ENCODE measurements at regions not wholly inside any gene's neighbourhood (a gene's known extent, or its start where the extent isn't known, plus 50 kb on each side); places are given as distances from the start of the nearest gene placed in this dataset.

- no peak overlapping the region for H3K4me3 ChIP-seq (ENCODE audit: extremely low read depth, insufficient read depth, low read length, poor library complexity, severe bottlenecking)
- 83 to 88% methylated on average over 11 to 15 of the region's 16 CpGs for WGBS, 2 experiments (ENCODE audit: insufficient coverage in 2 of 2)
- H3K27ac ChIP-seq (ENCODE audit: low read depth, low read length, severe bottlenecking): no peak overlapping the region
- H3K4me1 ChIP-seq (ENCODE audit: control insufficient read depth, insufficient read depth, low read length, poor library complexity, severe bottlenecking): no peaks in the 10 kb centered on the region
- no peaks in the 10 kb centered on the region for H3K36me3 ChIP-seq (ENCODE audit: control insufficient read depth, insufficient read depth, low read length)
- no peaks in the 10 kb centered on the region for H3K9me3 ChIP-seq (ENCODE audit: control insufficient read depth, low read length)
Measured at GRCh38 chr2:219769090-219769910, 141.9 kb downstream of the SLC4A3 start.

DNA sequence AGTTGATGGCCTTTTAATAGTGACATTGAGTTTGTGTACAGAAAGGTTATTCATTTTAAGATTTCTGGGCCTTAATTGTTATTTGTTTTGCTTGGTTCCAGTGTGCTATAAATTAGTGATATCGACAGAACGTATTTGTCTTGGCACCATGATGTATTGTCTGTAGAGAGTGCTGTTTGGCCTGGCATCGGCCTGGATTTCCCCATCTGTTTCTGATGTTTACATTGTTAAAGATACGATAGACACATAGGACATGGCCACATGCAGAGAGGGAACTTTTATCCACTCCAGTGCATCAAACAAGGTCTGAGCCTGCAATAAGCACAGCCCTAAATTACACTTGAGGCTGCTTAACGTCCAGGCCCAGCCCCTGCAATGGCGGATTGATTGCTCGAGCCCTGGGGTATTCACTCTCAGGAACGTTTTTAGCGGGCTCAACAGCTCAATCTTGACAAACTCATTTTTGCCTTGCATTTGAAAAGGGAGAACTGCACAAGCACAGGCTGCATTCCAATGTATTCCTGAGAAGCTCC is 144.7 kb downstream of the SLC4A3 start:
- Histone ChIP-seq H3K4me3 (ENCODE audit: extremely low read depth, insufficient read depth, low read length, poor library complexity, severe bottlenecking) (no peak overlapping the region), H3K36me3 (ENCODE audit: control insufficient read depth, insufficient read depth, low read length) (no peaks in the 10 kb centered on the region), H3K9me3 (ENCODE audit: control insufficient read depth, low read length) (no peaks in the 10 kb centered on the region), H3K27ac (ENCODE audit: low read depth, low read length, severe bottlenecking) (peak overlapping the region; percentile 16), H3K4me1 (ENCODE audit: control insufficient read depth, insufficient read depth, low read length, poor library complexity, severe bottlenecking) (no peaks in the 10 kb centered on the region)
- 88 to 93% methylated on average over 8 to 9 of the region's 9 CpGs for WGBS, 2 experiments (ENCODE audit: insufficient coverage in 2 of 2)

DNA sequence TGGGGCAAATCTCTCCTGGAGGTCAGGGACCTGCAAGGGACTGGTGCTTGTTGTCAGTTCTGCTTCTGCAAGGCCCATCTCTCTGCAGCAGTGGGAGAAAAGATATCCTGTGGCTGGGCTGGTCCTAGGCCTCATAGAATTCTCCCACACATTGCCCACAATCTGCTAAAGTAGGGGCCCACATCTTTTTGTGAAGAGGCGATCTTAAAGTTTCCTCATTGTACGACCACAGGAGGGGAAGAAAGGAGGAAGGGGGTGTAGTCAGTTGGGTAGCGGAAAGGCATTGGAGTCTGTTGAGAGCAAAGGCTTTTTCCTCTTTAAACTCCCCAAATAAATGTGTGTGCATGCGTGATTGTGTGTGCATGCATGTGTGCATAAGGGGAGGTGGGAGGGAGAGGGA is 145.3 kb downstream of the SLC4A3 start:
- Histone ChIP-seq H3K4me1 (ENCODE audit: control insufficient read depth, insufficient read depth, low read length, poor library complexity, severe bottlenecking) (no peaks in the 10 kb centered on the region), H3K27ac (ENCODE audit: low read depth, low read length, severe bottlenecking) (peak overlapping the region; percentile 16), H3K36me3 (ENCODE audit: control insufficient read depth, insufficient read depth, low read length) (no peaks in the 10 kb centered on the region), H3K4me3 (ENCODE audit: extremely low read depth, insufficient read depth, low read length, poor library complexity, severe bottlenecking) (no peak overlapping the region), H3K9me3 (ENCODE audit: control insufficient read depth, low read length) (no peaks in the 10 kb centered on the region)
- 88 to 100% methylated on average over 1 to 3 of the region's 4 CpGs for WGBS, 2 experiments (ENCODE audit: insufficient coverage in 2 of 2)

- Histone ChIP-seq H3K36me3 (ENCODE audit: control insufficient read depth, insufficient read depth, low read length) (no peaks in the 10 kb centered on the region), H3K27ac (ENCODE audit: low read depth, low read length, severe bottlenecking) (no peak overlapping the region), H3K4me1 (ENCODE audit: control insufficient read depth, insufficient read depth, low read length, poor library complexity, severe bottlenecking) (no peaks in the 10 kb centered on the region), H3K4me3 (ENCODE audit: extremely low read depth, insufficient read depth, low read length, poor library complexity, severe bottlenecking) (no peak overlapping the region), H3K9me3 (ENCODE audit: control insufficient read depth, low read length) (no peaks in the 10 kb centered on the region)
- 83 to 89% methylated on average over 3 to 5 of the region's 5 CpGs for WGBS, 2 experiments (ENCODE audit: insufficient coverage in 2 of 2)
Measured at GRCh38 chr2:219775506-219775905, 148.1 kb downstream of the SLC4A3 start.

DNA sequence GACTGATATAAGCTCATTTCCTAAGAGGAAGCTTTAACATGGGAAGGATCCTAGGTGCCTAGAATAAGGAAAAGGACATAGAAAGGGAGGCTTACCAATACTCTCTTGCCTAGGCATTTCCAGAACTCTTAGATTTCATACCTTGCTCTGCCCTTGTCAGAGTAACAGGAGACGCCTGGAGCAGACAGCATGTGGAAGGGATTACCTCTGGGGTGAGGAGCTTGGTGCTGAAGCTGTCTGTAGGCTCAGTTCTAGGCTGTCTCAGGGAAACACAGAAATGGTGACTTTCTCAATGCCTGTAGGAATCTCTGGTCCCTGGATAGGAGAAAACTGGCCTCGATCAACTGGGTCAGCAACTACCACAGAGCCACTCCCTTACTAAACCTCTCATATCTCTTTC is 150.0 kb downstream of the SLC4A3 start:
- 67% methylated on average over 1 of the region's 2 CpGs; no CpG with 5 or more reads in 1 of the 2 experiments for WGBS, 2 experiments (ENCODE audit: insufficient coverage in 2 of 2)
- H3K4me3 ChIP-seq (ENCODE audit: extremely low read depth, insufficient read depth, low read length, poor library complexity, severe bottlenecking): no peak overlapping the region
- no peak overlapping the region for H3K27ac ChIP-seq (ENCODE audit: low read depth, low read length, severe bottlenecking)
- no peaks in the 10 kb centered on the region for H3K9me3 ChIP-seq (ENCODE audit: control insufficient read depth, low read length)
- no peaks in the 10 kb centered on the region for H3K4me1 ChIP-seq (ENCODE audit: control insufficient read depth, insufficient read depth, low read length, poor library complexity, severe bottlenecking)
- no peaks in the 10 kb centered on the region for H3K36me3 ChIP-seq (ENCODE audit: control insufficient read depth, insufficient read depth, low read length)

GRCh38 chr2:219778189-219778588 is 150.8 kb downstream of the SLC4A3 start:
- Histone ChIP-seq H3K4me1 (ENCODE audit: control insufficient read depth, insufficient read depth, low read length, poor library complexity, severe bottlenecking) (no peaks in the 10 kb centered on the region), H3K27ac (ENCODE audit: low read depth, low read length, severe bottlenecking) (no peak overlapping the region), H3K36me3 (ENCODE audit: control insufficient read depth, insufficient read depth, low read length) (no peaks in the 10 kb centered on the region), H3K4me3 (ENCODE audit: extremely low read depth, insufficient read depth, low read length, poor library complexity, severe bottlenecking) (no peak overlapping the region), H3K9me3 (ENCODE audit: control insufficient read depth, low read length) (no peaks in the 10 kb centered on the region)
- WGBS, 2 experiments (ENCODE audit: insufficient coverage in 2 of 2): no CpG with 5 or more reads among the region's 2 CpGs

GRCh38 chr2:219782737-219783348 is 155.4 kb downstream of the SLC4A3 start:
- Histone ChIP-seq H3K27ac (ENCODE audit: low read depth, low read length, severe bottlenecking) (no peak overlapping the region), H3K36me3 (ENCODE audit: control insufficient read depth, insufficient read depth, low read length) (no peaks in the 10 kb centered on the region)

DNA sequence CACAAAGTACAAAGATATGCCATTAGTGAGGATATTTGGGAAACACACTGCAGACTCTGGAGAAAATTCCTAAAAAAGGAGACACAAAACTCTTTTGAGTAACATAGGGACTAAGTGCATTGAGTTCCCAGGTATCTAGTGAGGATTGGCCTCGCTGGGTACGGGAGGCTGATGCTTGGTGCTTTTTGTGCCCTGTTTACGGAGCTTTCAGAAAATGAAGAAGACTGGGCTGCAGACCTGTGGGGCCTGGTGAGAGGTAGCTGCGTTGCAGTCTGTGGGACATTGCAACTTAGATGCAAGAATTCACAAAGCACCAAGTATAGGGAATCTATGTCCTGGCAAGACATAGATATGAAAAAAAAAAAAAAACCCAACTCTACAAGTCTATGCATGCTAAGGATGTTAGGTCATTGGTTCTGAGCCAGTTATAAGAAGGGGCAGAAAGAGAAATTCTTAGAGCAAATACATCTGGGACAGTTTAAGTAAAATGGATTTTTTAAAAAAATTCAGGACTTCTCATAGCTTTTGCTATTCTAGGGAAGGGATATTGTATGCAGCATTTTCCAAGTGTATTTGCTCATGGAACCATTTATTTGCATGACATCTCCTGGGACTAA is 156.0 kb downstream of the SLC4A3 start:
- H3K9me3 ChIP-seq (ENCODE audit: control insufficient read depth, low read length): no peaks in the 10 kb centered on the region
- H3K36me3 ChIP-seq (ENCODE audit: control insufficient read depth, insufficient read depth, low read length): no peaks in the 10 kb centered on the region
- 72 to 96% methylated on average over 2 to 3 of the region's 4 CpGs for WGBS, 2 experiments (ENCODE audit: insufficient coverage in 2 of 2)
- H3K27ac ChIP-seq (ENCODE audit: low read depth, low read length, severe bottlenecking): no peak overlapping the region
- no peaks in the 10 kb centered on the region for H3K4me1 ChIP-seq (ENCODE audit: control insufficient read depth, insufficient read depth, low read length, poor library complexity, severe bottlenecking)
- H3K4me3 ChIP-seq (ENCODE audit: extremely low read depth, insufficient read depth, low read length, poor library complexity, severe bottlenecking): no peak overlapping the region

More at GRCh38 chr2:219782737-219783348, 155.4 kb downstream of the SLC4A3 start:
- no peak overlapping the region for H3K4me3 ChIP-seq (ENCODE audit: extremely low read depth, insufficient read depth, low read length, poor library complexity, severe bottlenecking)
- no peaks in the 10 kb centered on the region for H3K4me1 ChIP-seq (ENCODE audit: control insufficient read depth, insufficient read depth, low read length, poor library complexity, severe bottlenecking)
- WGBS, 2 experiments (ENCODE audit: insufficient coverage in 2 of 2): 93 to 95% methylated on average over 5 to 6 of the region's 7 CpGs
- no peaks in the 10 kb centered on the region for H3K9me3 ChIP-seq (ENCODE audit: control insufficient read depth, low read length)

- Histone ChIP-seq H3K4me3 (ENCODE audit: extremely low read depth, insufficient read depth, low read length, poor library complexity, severe bottlenecking) (no peak overlapping the region), H3K4me1 (ENCODE audit: control insufficient read depth, insufficient read depth, low read length, poor library complexity, severe bottlenecking) (no peaks in the 10 kb centered on the region), H3K9me3 (ENCODE audit: control insufficient read depth, low read length) (no peaks in the 10 kb centered on the region), H3K36me3 (ENCODE audit: control insufficient read depth, insufficient read depth, low read length) (no peaks in the 10 kb centered on the region), H3K27ac (ENCODE audit: low read depth, low read length, severe bottlenecking) (no peak overlapping the region)
- 85 to 96% methylated on average over 4 to 5 of the region's 6 CpGs for WGBS, 2 experiments (ENCODE audit: insufficient coverage in 2 of 2)
Measured at GRCh38 chr2:219784178-219784577, 156.7 kb downstream of the SLC4A3 start.

DNA sequence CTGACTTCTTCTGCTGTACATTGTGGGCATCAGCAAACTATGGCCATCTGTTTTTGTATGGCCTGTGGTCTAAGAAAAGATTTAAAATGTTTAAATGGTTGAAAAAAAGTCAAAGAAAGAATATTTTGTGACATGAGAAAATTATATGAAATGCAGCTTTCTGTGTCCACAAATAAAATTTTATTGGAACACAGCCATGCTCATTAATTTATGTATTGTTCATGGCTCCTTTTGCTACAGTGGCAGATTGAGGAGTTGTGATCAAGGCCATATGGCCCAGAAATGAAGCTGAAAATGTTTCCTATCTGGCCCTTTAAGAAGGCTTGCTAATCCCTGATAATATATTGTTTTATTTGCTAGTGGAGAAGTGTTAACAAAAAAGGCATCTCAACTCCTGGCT is 162.0 kb downstream of the SLC4A3 start:
- Histone ChIP-seq H3K36me3 (ENCODE audit: control insufficient read depth, insufficient read depth, low read length) (no peaks in the 10 kb centered on the region), H3K9me3 (ENCODE audit: control insufficient read depth, low read length) (no peaks in the 10 kb centered on the region), H3K4me3 (ENCODE audit: extremely low read depth, insufficient read depth, low read length, poor library complexity, severe bottlenecking) (no peak overlapping the region)

More for the DNA sequence above, 162.0 kb downstream of the SLC4A3 start:
- Histone ChIP-seq H3K27ac (ENCODE audit: low read depth, low read length, severe bottlenecking) (no peak overlapping the region), H3K4me1 (ENCODE audit: control insufficient read depth, insufficient read depth, low read length, poor library complexity, severe bottlenecking) (no peaks in the 10 kb centered on the region)

Measured in mesodermal cell (in vitro differentiated cells).